ENCODE measurements at regions not wholly inside any gene's neighbourhood (a gene's known extent, or its start where the extent isn't known, plus 50 kb on each side); places are given as distances from the start of the nearest gene placed in this dataset.
"Not testable (repeated sequence)": the region's sequence is repeated elsewhere in the genome, so short reads cannot be mapped to it uniquely, and the experiment has no call there.

- DNase-seq (ENCODE audit: extremely low read depth, low read depth) = no peak
- H3K4me3 ChIP-seq (replicated peaks; ENCODE audit: low read depth, low read length) = no peak overlapping the region
- TF ChIP-seq CTCF (IDR thresholded peaks at IDR 0.05; ENCODE audit: low read depth, low read length, missing control alignments) = no peak
These were observed 138.5 kb upstream of the ZNF184 start for GRCh38 chr6:27611451-27611850.

- no peak for DNase-seq (ENCODE audit: extremely low read depth, low read depth)
- no peak overlapping the region for H3K4me3 ChIP-seq (replicated peaks; ENCODE audit: low read depth, low read length)
- peak; percentile 88 for TF ChIP-seq CTCF (IDR thresholded peaks at IDR 0.05; ENCODE audit: low read depth, low read length, missing control alignments)
These were observed 136.3 kb upstream of the ZNF184 start for GRCh38 chr6:27608916-27609883.

- peak; percentile 82 for DNase-seq (ENCODE audit: extremely low read depth, low read depth)
- no peak for TF ChIP-seq CTCF (IDR thresholded peaks at IDR 0.05; ENCODE audit: low read depth, low read length, missing control alignments)
- peak overlapping the region; percentile 59 for H3K4me3 ChIP-seq (replicated peaks; ENCODE audit: low read depth, low read length)
These were observed 132.8 kb upstream of the ZNF184 start for GRCh38 chr6:27605401-27606342.

- peak overlapping the region; percentile 59 for H3K4me3 ChIP-seq (replicated peaks; ENCODE audit: low read depth, low read length)
- DNase-seq (ENCODE audit: extremely low read depth, low read depth) = no peak
- TF ChIP-seq CTCF (IDR thresholded peaks at IDR 0.05; ENCODE audit: low read depth, low read length, missing control alignments) = no peak
These were observed 132.1 kb upstream of the ZNF184 start for GRCh38 chr6:27604986-27605385.

GRCh38 chr6:27601668-27602254 lies 128.9 kb upstream of the ZNF184 start:
- no peak for TF ChIP-seq CTCF (IDR thresholded peaks at IDR 0.05; ENCODE audit: low read depth, low read length, missing control alignments)
- DNase-seq (ENCODE audit: extremely low read depth, low read depth) = no peak
- H3K4me3 ChIP-seq (replicated peaks; ENCODE audit: low read depth, low read length) = peak overlapping the region; percentile 22; the same call in 1 of the 2 replicates

- DNase-seq (ENCODE audit: extremely low read depth, low read depth) = no peak
- TF ChIP-seq CTCF (IDR thresholded peaks at IDR 0.05; ENCODE audit: low read depth, low read length, missing control alignments) = no peak
- H3K4me3 ChIP-seq (replicated peaks; ENCODE audit: low read depth, low read length) = no peak overlapping the region
These were observed 127.1 kb upstream of the ZNF184 start for GRCh38 chr6:27599859-27600532.

GRCh38 chr6:27597031-27597567 lies 124.2 kb upstream of the ZNF184 start:
- not testable (repeated sequence) for DNase-seq (ENCODE audit: extremely low read depth, low read depth); H3K4me3 ChIP-seq (replicated peaks; ENCODE audit: low read depth, low read length)

Data from HFF-Myc (cell line).